ENCODE measurements at regions not wholly inside any gene's neighbourhood (a gene's known extent, or its start where the extent isn't known, plus 50 kb on each side); places are given as distances from the start of the nearest gene placed in this dataset.
"Not testable (repeated sequence)": the region's sequence is repeated elsewhere in the genome, so short reads cannot be mapped to it uniquely, and the experiment has no call there.

DNA sequence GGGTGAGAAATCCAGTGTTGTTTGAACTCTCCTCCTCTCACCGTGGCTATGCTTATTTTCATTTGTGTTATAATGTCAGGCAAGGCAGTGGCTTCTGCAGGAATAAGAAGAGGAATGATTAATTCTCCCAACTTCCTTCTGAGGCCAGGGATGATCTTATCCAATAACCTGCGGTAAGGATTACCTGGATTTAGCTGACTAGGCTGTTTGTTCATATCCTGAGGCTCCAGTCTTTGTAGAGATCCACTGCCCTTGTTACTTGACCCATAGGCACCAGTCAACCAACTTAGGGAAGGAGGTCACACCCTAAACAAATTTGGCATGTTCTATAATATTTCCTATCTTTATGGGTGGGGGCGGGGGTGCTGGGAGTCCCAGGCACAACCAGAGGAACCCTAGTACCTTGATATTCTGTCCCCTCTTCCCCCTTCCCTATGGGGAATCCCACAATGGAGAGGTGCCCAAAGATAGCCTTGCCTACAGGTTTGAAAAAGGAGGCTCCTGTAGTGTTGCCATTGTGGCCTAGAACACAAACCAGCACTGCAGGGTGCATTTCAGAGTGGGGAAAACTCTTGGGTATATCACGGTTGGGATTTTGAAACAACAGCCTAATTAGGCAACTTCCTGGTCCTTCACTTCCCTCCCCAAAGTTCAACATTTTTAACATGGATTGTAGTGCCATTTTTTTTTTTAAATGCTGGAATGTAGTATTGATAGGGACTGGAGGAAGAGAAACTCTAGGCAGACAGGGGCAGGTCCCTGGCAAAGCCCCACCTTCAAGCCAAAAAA is 977.5 kb upstream of the SPRY2 start:
- DNase-seq, result no peak

DNA sequence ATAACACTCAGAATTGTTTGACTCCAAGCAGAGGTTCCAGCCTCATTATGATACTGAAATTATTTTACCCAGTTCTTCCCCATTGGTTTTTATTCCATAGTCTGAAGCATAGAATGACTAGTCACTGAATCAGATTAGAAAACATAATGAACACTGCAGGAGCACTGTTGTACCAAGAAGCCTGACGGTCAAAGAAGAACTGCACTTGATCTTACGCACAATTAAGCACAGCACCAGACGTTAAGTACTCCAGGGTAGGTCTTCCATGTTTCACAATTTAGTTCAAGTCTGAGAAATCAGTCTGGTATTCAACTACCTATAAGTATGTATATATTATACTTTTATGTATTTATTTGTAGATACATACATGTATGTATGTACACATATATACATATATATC is 973.5 kb upstream of the SPRY2 start:
- no peak for DNase-seq

DNA sequence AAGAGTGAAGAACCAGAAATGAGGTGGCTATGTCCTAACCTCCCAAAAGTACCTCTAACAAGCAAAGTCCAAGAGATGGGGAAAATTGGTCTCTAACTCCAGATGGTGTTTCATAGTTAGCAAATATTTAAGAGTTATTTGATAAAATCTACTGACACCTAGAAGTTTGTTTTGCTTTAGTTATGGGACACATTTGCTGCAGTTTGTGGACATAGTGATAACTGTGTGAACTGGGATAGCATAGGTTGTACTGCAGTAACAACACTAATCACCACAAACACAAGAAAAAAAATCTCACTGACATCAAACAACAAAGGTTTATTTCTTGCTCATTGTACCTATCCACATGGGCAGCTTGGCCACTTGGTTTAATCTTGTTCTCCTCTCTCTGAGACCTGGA is 965.0 kb upstream of the SPRY2 start:
- DNase-seq, result no peak

DNA sequence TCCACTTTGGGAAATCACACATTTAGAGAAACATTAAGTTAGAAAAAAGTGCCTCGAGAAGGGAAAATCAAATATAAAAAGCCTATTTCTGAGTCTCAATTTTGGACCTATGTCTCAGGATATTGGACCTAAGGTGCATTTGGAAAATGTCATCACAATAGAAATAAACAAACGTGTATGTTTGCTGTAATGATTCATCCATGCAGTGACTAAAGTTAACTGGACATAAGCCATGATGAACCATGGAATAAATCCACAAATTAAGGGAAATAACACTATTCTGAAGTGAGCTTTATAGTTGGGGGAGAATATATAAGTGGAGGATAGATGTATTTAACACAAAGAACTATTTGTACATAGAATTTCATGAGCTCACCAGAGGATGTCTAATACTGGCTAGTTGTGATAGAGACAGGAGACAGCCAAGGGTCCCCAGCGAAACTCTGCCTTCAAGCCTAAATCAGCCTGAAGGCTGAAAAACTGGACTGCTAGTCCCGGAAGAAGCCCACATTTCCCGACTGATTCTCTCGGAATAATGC is 963.3 kb upstream of the SPRY2 start:
- DNase-seq, result no peak

DNA sequence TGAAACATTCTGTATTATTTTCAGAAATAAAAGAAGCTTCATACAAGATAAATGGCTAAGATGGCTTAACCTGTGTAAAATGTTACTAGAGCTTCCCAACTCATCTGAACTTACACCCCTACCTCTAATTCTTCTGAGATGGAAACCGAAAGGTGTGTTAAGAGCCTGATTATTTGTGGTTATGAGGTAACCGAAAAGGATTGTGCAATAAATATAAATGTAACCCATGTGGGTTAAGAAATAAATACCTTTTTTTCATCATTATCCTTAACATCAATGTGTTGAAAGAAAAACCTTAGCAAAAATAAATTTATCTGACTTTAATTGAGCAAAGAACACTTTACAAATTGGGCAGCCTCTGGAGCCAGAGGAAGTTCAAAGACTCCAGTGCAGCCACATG is 961.8 kb upstream of the SPRY2 start:
- DNase-seq, result no peak

DNA sequence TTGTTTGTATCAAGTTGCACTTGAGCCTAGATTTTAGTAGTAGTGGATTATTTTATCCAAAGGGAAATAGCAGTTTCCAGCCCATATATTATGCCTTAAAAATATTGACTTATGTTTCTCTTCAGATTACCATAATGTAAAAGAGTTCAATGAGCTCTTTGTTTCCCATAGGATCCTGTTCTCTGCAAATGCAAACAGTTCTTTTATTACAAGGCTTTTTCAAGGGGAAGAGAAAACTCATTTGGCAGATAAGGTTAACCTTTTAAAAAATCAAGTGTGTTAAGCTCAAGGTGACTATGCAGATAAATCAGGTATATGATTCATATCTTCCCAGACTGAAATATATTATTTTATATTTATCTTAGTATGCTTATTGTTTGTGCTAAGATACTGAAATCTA is 961.2 kb upstream of the SPRY2 start:
- DNase-seq, result no peak

DNA sequence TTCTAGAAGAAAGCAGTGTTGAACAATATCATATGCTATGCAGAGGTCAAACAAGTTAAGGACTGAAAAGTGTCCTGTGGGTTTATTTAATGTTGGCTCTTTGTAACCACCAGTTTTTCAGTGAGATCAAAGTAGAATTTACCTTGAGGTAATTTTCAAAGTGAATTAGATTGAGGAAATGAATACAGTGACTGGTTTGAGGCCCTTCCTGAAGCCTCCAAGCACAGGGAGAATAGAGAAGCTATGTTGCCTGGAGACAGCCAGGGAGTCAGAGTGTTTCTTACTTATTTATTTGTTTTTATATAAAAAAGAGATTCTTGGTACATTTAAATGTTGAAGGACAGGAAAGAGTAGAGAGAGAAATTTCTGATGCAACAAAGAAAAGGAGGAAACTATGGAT is 954.3 kb upstream of the SPRY2 start:
- DNase-seq, result no peak

DNA sequence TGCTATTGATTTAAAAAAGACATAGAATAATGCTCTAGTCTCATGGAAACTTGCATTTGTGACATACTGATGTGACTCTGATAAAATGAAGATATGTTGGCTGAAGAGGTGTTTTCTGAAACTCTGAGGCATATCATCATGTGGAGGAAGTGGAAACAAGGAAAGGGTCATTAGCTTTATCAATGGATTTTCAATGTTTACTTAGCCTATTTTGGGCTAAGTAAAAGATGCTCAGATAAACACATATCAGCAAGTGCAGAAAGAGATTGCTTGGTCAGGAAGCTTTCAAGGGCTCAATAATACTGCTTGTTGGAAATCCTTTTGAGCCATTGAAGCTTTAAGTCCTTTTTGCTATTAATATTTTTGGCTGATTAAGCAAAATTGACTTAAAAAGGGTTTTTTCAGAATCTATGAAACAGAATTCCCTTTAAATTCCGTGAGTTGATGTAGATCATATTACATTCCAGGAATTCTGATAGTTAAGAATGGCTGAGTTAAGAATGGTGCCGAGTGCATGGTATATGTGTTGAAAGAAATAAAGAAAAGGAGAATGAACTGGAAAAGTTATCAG is 952.8 kb upstream of the SPRY2 start:
- no peak for DNase-seq

DNA sequence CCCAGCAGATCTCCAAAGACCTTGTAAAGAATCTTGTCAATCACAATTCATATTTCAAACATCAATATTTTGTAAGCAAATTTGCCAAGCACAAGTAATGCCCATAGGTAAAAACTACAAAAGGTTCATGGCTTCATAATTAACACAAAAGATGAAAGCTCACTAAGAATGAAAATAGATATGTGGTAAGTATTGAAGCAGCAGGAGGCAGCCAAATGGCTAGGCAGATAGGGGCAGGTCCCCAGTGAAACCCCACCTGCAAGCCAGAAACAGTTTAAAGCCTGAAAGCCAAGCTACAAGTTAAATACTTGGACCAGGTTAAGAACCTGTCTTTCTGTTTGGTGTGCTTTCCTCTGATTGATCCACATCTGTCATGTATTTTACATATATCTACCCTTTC is 942.6 kb upstream of the SPRY2 start:
- no peak for DNase-seq

DNA sequence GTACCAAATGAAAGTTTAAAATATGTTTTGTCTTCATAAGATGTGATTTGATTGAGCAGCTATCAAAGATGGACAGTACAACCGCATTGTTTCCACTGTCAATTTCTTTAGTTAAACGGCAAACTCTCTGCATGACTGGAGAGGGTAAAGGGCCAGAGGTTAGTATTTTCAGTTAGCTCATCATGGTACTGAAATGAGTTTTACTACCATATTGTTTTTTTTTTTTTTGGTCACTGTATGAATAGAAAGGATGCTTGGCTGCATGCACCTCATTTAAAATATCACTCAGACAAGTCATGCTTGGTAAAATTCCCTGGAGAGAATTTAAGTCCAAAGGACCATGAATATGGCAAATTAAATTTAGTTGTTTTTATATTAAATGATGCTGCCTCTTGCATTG is 942.1 kb upstream of the SPRY2 start:
- DNase-seq, result no peak

DNA sequence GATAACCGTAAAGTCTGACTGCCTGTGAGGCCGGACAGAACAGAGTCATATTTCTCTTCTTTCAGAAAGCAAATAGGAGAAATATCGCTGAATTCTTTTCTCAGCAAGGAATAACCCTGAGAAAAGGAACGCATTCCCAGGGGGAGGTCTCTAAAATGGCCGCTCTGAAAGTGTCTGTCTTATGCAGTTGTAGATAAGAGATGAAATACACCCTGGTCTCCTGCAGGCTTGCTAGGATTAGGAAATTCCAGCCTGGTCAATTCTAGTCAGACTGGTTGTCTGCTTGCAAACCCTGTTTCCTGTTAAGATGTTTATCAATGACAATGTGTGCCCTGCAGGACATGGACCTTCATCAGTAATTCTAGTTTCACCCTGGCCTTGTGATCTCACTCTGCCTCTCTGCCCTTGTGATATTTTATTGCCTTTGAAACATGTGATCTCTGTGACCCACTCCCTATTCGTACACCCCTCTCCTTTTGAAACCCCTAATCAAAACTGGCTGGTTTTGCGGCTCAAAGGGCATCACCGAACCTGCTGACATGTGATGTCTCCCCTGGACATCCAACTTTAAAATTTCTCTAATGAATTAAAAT is 934.8 kb upstream of the SPRY2 start:
- no peak for DNase-seq

DNA sequence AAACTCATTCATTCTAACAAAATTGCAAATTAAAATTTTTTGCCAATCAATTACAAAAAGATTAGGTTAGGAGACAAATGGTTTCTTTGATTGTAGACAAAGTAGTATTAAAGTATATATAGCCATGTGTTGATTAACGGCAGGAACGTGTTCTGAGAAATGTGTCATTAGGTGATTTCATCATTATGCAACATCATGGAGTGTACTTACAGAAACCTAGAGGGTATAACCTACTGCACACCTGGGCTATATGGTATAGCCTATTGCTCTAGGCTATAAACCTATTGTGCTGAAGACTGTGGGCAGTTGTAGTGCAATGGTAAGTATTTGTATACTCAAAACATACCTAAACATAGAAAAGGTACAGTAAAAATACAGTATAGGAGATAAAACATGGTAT is 906.8 kb upstream of the SPRY2 start:
- DNase-seq, result no peak

DNA sequence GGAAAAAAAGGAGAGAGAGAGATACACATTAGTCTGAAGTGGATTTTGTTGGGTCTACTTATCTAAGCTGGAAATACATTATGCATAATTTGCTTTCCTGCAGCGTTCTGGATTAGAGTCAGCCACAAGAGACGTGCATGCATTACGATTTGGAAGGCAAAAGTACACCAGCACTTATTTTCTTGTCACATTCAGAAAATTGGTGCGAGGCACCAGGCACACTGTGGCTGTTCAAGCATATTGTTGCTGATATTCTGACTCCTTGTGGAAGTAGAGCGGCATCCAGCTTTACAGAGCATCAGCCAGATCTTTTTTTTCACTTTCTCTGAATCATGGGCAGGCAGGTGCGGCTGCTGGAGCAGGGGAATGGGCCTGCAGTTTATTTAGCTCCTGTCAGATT is 905.6 kb upstream of the SPRY2 start:
- no peak for DNase-seq

DNA sequence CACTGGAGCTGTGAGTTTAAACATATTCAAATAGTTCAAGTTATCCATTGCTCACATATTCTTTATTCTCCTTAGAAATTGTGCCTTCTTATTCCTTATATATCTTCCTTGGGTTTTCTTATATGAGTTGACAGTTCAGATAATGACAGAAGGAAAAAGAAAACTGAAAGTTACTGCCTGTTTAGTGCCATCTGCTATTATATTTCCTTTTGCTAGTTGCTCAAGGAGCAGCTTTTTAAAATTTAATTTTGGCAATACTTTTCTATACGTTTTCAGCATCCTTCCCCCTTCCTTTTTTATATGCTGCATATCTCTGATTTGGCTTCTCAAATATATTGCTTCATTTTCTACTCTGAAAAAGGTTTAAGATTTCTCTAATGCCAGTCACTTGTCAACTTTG is 903.1 kb upstream of the SPRY2 start:
- DNase-seq, result no peak

DNA sequence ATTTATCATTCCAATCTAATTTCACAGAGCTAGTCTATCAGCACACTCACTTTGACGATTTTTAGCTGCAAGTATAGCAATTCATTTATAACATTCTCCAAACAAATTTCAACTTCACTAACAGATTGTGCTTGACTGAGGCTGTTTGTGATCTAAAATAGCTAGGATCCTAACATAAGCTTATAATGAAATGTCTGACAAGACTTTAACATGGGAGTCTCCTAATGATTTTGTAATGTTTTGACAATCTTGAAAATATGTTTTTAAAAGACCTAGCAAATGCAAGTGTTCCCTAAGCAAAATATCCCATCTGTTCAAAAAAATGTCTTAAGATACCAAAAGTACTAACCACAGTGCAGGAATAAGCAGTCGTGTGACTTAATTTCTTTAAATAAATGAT is 889.5 kb upstream of the SPRY2 start:
- DNase-seq, result no peak

DNA sequence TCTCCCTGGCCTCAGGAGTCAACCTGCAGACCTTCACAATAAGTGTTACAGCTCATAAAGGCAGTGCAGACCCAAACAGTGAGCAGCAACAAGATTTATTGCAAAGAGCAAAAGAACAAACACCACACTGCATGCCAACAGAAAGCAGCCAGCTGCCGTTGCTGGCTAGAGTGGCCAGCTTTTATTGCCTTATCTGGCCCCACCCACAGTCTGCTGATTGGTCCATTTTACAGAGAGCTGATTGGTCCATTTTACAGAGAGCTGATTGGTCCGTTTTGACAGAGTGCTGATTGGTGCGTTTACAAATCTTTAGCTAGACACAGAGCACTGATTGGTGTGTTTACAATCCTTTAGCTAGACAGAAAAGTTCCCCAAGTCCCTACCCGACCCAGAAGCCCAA is 885.9 kb upstream of the SPRY2 start:
- DNase-seq, result not testable (repeated sequence)

DNA sequence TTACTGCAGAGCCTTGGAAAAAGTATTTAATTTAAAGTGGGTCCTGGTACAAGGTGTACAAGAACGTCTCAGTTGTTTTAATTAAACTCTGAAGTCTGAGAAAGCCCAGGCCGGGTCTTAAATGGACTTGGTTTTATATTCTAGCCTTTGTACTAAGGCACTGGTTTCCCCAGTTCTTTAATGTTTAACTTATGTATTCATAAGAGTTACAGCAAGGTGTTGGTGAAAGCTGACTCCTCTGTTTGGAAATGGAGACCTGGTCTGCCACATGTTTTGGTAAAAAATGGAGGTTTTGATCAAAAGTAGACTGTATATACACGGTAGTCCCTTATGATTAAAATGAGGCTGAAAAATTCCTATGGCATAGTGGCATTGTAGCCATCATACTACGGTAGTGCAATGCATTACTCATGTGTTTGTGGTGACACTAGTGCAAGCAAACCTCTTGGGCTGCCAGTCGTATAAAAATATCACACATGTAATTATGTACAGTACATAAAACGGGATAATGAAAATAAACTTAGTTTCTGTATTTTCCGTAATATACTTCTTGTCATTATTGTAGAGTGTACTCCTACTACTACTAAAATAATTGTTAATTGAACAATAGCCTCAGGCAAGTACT is 883.4 kb upstream of the SPRY2 start:
- DNase-seq, result no peak

DNA sequence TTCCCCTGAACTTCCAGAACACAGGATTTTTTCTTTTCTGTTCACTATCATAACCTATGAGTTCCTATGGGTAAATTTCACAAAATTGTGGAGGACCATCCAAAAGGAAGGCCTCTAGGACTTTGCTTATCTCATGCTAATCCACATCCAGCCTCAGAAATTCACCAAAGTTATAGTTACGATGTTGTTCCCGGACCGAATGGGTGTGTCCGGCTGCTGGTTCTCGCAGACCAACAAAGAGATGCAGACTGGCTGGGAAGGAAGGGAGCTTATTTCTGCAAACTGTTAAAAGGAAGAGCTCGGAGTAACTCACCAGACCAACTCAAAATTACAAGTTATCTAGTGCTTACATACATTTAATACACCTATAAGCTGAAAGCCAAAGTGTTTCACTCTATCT is 882.9 kb upstream of the SPRY2 start:
- no peak for DNase-seq

DNA sequence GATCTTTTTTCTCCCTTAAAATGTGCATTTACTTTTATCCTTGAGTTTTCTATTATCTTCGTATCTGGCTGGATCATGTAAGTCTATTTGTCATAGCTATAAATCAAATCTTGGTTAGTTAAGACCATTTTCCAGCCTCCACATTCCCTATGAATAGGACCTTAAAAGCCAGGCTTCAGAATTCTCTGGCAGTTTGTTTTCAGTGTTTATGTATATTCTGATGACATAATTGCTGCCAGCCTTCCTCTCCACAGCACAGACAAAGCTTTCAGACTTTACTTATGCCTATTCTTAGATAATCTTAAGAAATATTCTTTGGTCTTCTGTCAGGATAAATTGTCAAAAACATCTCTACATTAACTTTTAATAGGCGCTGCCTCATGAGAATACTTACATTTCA is 870.8 kb upstream of the SPRY2 start:
- DNase-seq, result no peak

DNA sequence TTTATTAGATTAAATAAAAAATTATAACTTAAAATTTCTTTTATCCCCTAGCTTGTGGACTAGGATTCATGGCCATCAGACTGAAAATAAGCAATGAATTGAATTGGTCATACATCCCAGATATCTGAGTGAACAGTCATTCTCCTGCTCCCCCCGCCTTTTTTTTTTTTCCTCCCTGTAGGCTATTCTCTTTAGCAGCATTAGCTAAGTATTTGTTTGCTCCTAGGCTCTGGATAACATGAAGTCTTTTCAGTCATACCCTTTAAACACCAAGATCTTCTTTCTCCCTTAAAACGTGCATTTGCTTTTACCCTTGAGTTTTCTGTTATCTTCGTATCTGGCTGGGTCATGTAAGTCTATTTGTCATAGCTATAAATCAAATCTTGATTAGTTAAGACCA is 866.7 kb upstream of the SPRY2 start:
- no peak for DNase-seq

DNA sequence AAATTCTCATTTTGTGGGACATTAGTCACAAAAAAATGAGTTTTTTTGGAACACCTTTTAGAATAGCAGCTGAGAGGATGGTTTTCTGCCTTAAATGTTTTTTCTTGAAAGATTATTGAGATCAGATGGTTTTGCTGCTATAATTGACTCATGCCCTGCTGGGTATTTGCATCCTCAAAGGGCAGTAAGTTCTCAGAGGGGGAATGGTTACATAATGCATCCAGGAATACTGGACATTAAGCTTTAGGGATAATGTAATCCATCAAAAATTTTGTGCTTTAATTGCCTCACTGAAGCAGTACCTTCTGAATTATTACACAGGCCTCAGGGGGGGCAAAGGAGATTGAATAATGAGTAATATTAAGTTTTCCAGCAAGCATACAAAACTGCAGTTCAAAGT is 866.3 kb upstream of the SPRY2 start:
- no peak for DNase-seq

DNA sequence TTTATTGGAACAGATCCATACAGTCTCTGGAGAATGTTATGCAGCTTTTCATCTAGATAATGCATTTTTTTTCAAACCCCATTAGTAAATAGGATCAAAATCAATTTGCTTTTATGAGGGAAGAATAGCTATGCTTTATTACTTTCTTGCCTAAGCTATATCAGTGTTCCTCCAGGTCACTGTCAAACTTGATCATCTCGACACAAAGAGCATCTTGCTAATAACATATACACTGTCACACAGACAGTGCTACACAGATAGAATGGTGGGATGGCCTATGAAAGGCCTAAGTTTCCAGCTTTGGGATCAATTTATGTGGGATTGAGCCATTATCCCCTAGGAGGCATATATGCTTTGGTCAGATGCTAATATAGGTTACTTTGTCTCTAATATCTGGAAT is 862.9 kb upstream of the SPRY2 start:
- DNase-seq, result no peak

DNA sequence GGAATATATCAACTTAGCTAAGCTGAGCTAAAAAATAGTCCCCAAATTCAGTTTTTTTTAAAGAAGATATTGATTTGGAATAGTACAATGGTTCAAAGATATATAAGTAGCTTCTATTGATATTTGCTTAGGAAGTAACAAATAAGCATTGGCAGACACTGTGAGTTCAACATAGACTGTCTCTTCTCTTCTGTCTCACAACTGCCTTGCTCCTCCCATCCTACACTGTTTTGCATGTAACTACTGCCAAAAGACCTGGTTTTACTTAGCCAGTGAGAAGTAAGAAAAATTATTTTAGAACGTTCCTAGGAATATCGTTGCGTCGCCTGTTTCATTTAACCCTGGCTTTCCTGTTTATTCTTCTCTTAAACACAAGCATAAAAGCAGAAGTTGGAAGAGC is 859.0 kb upstream of the SPRY2 start:
- no peak for DNase-seq

DNA sequence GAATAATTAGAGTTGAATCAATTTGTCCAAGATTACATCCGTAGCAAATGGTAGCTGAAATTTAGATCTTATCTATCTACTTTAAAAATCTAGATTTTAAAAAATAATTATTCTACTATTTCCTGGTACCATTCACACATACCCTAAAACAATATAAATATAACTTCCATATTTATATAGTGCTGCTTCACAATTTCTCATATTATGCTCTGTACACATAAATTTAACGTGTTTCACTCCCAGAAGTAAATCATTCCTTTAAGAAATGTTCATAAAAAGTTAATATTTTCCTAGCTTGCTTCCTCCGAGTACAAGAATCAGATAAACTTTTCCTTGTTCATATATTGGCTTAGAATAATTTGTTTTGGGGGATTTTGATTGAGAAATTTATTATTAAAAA is 857.0 kb upstream of the SPRY2 start:
- no peak for DNase-seq

Measured in CD4-positive, alpha-beta T cell treated with Interleukin-17A for 4 hours (primary cell).